H9 (cell line): ENCODE measurements at regions not wholly inside any gene's neighbourhood (a gene's known extent, or its start where the extent isn't known, plus 50 kb on each side); places are given as distances from the start of the nearest gene placed in this dataset.

ENCODE experiments used
- DNase-seq: peaks from one replicate; pipeline ENCODE4 v3.0.0-alpha.2; 2017
- H2AFZ ChIP-seq: one replicate; pipeline ENCODE4 v1.6.1; 2013; ENCODE audit warnings: mild to moderate bottlenecking, low read length, control low read depth, moderate library complexity
- H2AK5ac ChIP-seq: 2 replicates; pipeline ENCODE4 v1.6.1; 2013; ENCODE audit warnings: low read length, control low read depth, mixed read lengths; ENCODE audit not compliant: insufficient read length
- H2BK120ac ChIP-seq: one replicate; pipeline ENCODE4 v1.6.1; 2013; ENCODE audit warnings: low read depth, mild to moderate bottlenecking, low read length, control low read depth, inconsistent platforms; ENCODE audit not compliant: poor library complexity, severe bottlenecking
- H2BK12ac ChIP-seq: 2 replicates; pipeline ENCODE4 v1.6.1; 2013; ENCODE audit warnings: low read length, control low read depth, mixed read lengths, low read depth; ENCODE audit not compliant: insufficient read length
- H2BK15ac ChIP-seq: 2 replicates; pipeline ENCODE4 v1.6.1; 2013; ENCODE audit warnings: low read depth, low read length, control low read depth
- H2BK20ac ChIP-seq: one replicate; pipeline ENCODE4 v1.6.1; 2013; ENCODE audit warnings: low read depth, mild to moderate bottlenecking, low read length, control low read depth, inconsistent platforms; ENCODE audit not compliant: poor library complexity, severe bottlenecking
- H2BK5ac ChIP-seq: 2 replicates; pipeline ENCODE4 v1.6.1; 2013; ENCODE audit warnings: low read length, control low read depth, mixed read lengths; ENCODE audit not compliant: insufficient read length
- H3K14ac ChIP-seq: 2 replicates; pipeline ENCODE4 v1.6.1; 2013; ENCODE audit warnings: low read length, control low read depth; ENCODE audit not compliant: insufficient read depth
- H3K18ac ChIP-seq: 2 replicates; pipeline ENCODE4 v1.6.1; 2013; ENCODE audit warnings: low read depth, mild to moderate bottlenecking, mixed read lengths, low read length, control low read depth; ENCODE audit not compliant: insufficient read length
- H3K23ac ChIP-seq: 2 replicates; pipeline ENCODE4 v1.6.1; 2013; ENCODE audit warnings: low read length, control low read depth, mixed read lengths, low read depth; ENCODE audit not compliant: insufficient read length
- H3K23me2 ChIP-seq: 2 replicates; pipeline ENCODE4 v1.6.1; 2013; ENCODE audit warnings: low read depth, mild to moderate bottlenecking, mixed read lengths, low read length, control low read depth; ENCODE audit not compliant: insufficient read length, poor library complexity, severe bottlenecking
- H3K27ac ChIP-seq: 2 replicates; pipeline ENCODE4 v1.5.1; 2013; ENCODE audit warnings: low read length, control low read depth, mixed read lengths, low read depth; ENCODE audit not compliant: insufficient read length
- H3K27me3 ChIP-seq: 2 replicates; pipeline ENCODE4 v1.6.1; 2013; ENCODE audit warnings: low read length, control low read depth, inconsistent platforms; ENCODE audit not compliant: insufficient read depth
- H3K4ac ChIP-seq: 2 replicates; pipeline ENCODE4 v1.6.1; 2013; ENCODE audit warnings: low read depth, mild to moderate bottlenecking, control low read depth, inconsistent platforms, low read length, moderate library complexity
- H3K4me1 ChIP-seq: 2 replicates; pipeline ENCODE4 v1.6.1; 2013; ENCODE audit warnings: low read length, control low read depth, inconsistent platforms; ENCODE audit not compliant: insufficient read depth
- H3K4me2 ChIP-seq: 2 replicates; pipeline ENCODE4 v1.6.1; 2013; ENCODE audit warnings: low read length, control low read depth, mixed read lengths; ENCODE audit not compliant: insufficient read length, insufficient read depth
- H3K56ac ChIP-seq: 2 replicates; pipeline ENCODE4 v1.6.1; 2013; ENCODE audit warnings: low read depth, mild to moderate bottlenecking, mixed read lengths, low read length, control low read depth; ENCODE audit not compliant: insufficient read length
- H3K79me1 ChIP-seq: 2 replicates; pipeline ENCODE4 v1.6.1; 2013; ENCODE audit warnings: low read depth, mild to moderate bottlenecking, moderate library complexity, low read length, control low read depth, inconsistent platforms; ENCODE audit not compliant: insufficient read depth, poor library complexity, severe bottlenecking
- H3K79me2 ChIP-seq: 2 replicates; pipeline ENCODE4 v1.6.1; 2013; ENCODE audit warnings: low read length, control low read depth, inconsistent platforms; ENCODE audit not compliant: insufficient read depth
- H3K9ac ChIP-seq: 2 replicates; pipeline ENCODE4 v1.6.1; 2013; ENCODE audit warnings: low read length, control low read depth, mixed read lengths; ENCODE audit not compliant: insufficient read length; ENCODE audit errors: extremely low read depth
- H3K9me3 ChIP-seq: one replicate; pipeline ENCODE4 v1.6.1; 2013; ENCODE audit warnings: low read depth, low read length, inconsistent platforms; ENCODE audit not compliant: control insufficient read depth
- H3T11ph ChIP-seq: one replicate; pipeline ENCODE4 v1.6.1; 2013; ENCODE audit warnings: mild to moderate bottlenecking, low read length, control low read depth, inconsistent platforms
- H4K20me1 ChIP-seq: one replicate; pipeline ENCODE4 v1.6.1; 2013; ENCODE audit not compliant: control insufficient read depth, insufficient read length, insufficient read depth
- H4K5ac ChIP-seq: 2 replicates; pipeline ENCODE4 v1.6.1; 2013; ENCODE audit warnings: low read depth, mild to moderate bottlenecking, mixed read lengths, low read length, control low read depth; ENCODE audit not compliant: insufficient read length
- H4K8ac ChIP-seq: replicated peaks from 2 replicates; pipeline ENCODE4 v1.6.1; 2013; ENCODE audit warnings: low read length, control low read depth, mixed read lengths, low read depth; ENCODE audit not compliant: insufficient read length
- H4K91ac ChIP-seq: 2 replicates; pipeline ENCODE4 v1.6.1; 2013; ENCODE audit warnings: low read depth, mild to moderate bottlenecking, moderate library complexity, mixed read lengths, low read length, control low read depth; ENCODE audit not compliant: insufficient read length
- H3K27ac Mint-ChIP-seq, 3 experiments: 2 replicates in 2 of 3; 3 replicates in 1 of 3; pipeline ENCODE4 v1.8.0; 2020 to 2021; ENCODE audit warnings: mixed read lengths in 3 of 3, mild to moderate bottlenecking in 1 of 3, moderate library complexity in 1 of 3
- H3K27me3 Mint-ChIP-seq: 2 replicates; pipeline ENCODE4 v1.8.0; 2021; ENCODE audit warnings: low read depth, mild to moderate bottlenecking, moderate library complexity, mixed read lengths
- H3K36me3 Mint-ChIP-seq, 3 experiments: 2 replicates in 2 of 3; 3 replicates in 1 of 3; pipeline ENCODE4 v1.8.0; 2020 to 2021; ENCODE audit warnings: low read depth in 3 of 3, mixed read lengths in 3 of 3; ENCODE audit not compliant: insufficient read depth in 1 of 3
- H3K4me1 Mint-ChIP-seq, 2 experiments: 2 replicates each; pipeline ENCODE4 v1.8.0; 2020; ENCODE audit warnings: mixed read lengths in 2 of 2
- H3K4me3 Mint-ChIP-seq, 2 experiments: 2 replicates in 1 of 2; 3 replicates in 1 of 2; pipeline ENCODE4 v1.8.0; 2020 to 2021; ENCODE audit warnings: mild to moderate bottlenecking in 2 of 2, mixed read lengths in 2 of 2, moderate library complexity in 1 of 2
- H3K9me3 Mint-ChIP-seq, 2 experiments: 2 replicates in 1 of 2; 3 replicates in 1 of 2; pipeline ENCODE4 v1.8.0; 2020; ENCODE audit warnings: mild to moderate bottlenecking in 2 of 2, mixed read lengths in 2 of 2, moderate library complexity in 1 of 2
- WGBS: extraction: QIAGEN DNeasy Blood & Tissue Kit; methylation state at CpG from one replicate; pipeline ENCODE4 v1.1.7; 2013; ENCODE audit warnings: missing lambda C conversion rate, low lambda C conversion rate, mixed read lengths; ENCODE audit not compliant: insufficient read length; ENCODE audit errors: extremely low coverage; 5-methylcytosine and 5-hydroxymethylcytosine counted together
- TF ChIP-seq, protein P1 (sequence below): fragments of 200-600 bp; sonication (generic); conservative IDR thresholded peaks from 3 replicates; pipeline ENCODE4 v1.8.0; 2021; ENCODE audit warnings: antibody characterized with exemption, mild to moderate bottlenecking

DNA sequence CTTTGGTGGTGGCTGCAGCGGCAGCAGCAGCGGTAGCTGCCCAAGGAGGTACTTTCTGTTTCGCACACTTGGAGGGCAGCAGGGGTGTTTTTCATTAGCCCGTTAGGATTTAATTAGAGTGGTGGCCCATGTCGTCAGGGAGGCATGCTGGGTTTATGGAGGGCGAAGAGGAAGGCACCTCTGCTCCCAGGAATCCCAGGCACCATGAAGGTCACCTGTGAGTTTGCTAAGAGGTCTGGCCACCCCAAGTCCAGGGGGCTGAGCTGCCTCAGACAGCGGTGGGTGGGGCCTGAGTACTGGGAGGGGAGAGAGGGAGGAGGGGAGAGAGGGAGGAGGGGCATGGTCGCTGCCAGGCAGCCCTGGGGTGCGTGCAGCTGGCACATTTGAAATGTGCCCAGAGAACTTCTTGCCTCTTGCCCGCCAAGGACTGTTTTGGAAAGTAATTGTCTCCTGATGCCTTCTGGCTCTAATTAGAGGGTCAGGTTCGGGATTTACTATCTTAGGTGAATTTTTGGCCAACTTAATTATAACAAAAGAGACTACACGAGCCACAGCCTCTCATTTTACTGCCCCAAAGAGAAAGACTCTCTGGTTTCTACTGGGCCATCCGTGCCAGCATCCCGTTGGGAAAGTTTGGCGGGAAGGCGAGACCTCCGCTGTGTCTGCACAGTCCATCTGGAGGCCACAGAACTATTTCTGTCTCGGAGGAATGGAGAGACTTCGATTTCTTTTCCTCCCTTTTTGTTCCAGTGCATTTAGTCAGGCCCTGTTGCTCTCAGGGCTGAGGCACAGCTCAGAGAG lies 62.0 kb downstream of the GLI2 start:
- WGBS: no CpG with 5 or more reads among the region's 19 CpGs
- peak overlapping the region in 2 of 3 experiments; percentile 89 to 93; a peak in 3 of 7 replicates for H3K27ac Mint-ChIP-seq
- H3K27me3 Mint-ChIP-seq: no peaks in the 10 kb centered on the region
- Histone ChIP-seq H3K14ac (peak overlapping the region; percentile 27; the same call in 1 of the 2 replicates), H3K4me2 (no peak overlapping the region), H4K20me1 (peaks cover 4% of the 10 kb centered on the region), H2BK20ac (no peak overlapping the region), H3K79me1 (no peaks in the 10 kb centered on the region), H3K27me3 (no peaks in the 10 kb centered on the region), H3K56ac (no peak overlapping the region), H2AK5ac (no peak overlapping the region), H2BK12ac (no peak overlapping the region), H3K4ac (no peak overlapping the region), H4K5ac (no peak overlapping the region), H3K4me1 (peaks cover 7% of the 10 kb centered on the region; the same call in 1 of the 2 replicates), H4K91ac (no peak overlapping the region), H3T11ph (no peak overlapping the region), H2BK5ac (no peak overlapping the region), H2AFZ (no peak overlapping the region), H3K27ac (no peak overlapping the region), H4K8ac (no peak overlapping the region), H3K23me2 (no peaks in the 10 kb centered on the region), H3K9me3 (no peaks in the 10 kb centered on the region), H3K23ac (no peak overlapping the region), H3K79me2 (peaks cover 3% of the 10 kb centered on the region; the same call in 1 of the 2 replicates), H2BK15ac (no peak overlapping the region), H3K9ac (no peak overlapping the region), H2BK120ac (no peak overlapping the region), H3K18ac (no peak overlapping the region)
- peak; percentile 62 for DNase-seq
- H3K36me3 Mint-ChIP-seq: peaks cover 10 to 31% (median 21%) of the 10 kb centered on the region in 3 experiments; a peak in 6 of 7 replicates
- TF ChIP-seq, protein P1, sequence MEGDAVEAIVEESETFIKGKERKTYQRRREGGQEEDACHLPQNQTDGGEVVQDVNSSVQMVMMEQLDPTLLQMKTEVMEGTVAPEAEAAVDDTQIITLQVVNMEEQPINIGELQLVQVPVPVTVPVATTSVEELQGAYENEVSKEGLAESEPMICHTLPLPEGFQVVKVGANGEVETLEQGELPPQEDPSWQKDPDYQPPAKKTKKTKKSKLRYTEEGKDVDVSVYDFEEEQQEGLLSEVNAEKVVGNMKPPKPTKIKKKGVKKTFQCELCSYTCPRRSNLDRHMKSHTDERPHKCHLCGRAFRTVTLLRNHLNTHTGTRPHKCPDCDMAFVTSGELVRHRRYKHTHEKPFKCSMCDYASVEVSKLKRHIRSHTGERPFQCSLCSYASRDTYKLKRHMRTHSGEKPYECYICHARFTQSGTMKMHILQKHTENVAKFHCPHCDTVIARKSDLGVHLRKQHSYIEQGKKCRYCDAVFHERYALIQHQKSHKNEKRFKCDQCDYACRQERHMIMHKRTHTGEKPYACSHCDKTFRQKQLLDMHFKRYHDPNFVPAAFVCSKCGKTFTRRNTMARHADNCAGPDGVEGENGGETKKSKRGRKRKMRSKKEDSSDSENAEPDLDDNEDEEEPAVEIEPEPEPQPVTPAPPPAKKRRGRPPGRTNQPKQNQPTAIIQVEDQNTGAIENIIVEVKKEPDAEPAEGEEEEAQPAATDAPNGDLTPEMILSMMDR: no peak
- no peaks in the 10 kb centered on the region for H3K9me3 Mint-ChIP-seq
- no peak overlapping the region for H3K4me3 Mint-ChIP-seq
- H3K4me1 Mint-ChIP-seq: peaks cover 74 to 85% of the 10 kb centered on the region in 2 experiments
